Fibroblast of lung (primary cell): ENCODE measurements at regions not wholly inside any gene's neighbourhood (a gene's known extent, or its start where the extent isn't known, plus 50 kb on each side); places are given as distances from the start of the nearest gene placed in this dataset.

Source experiments
- DNase-seq, 2 donors: peaks; one replicate each; pipeline versions ENCODE4 v3.0.0 to v3.0.0-alpha.2; 2010; ENCODE audit warnings: low read depth in 2 of 2
- H2AFZ ChIP-seq: 2 replicates; pipeline ENCODE4 v1.5.1; 2012; ENCODE audit warnings: low read length, control low read depth, inconsistent platforms
- H3K27ac ChIP-seq: 2 replicates; pipeline ENCODE4 v1.5.1; 2011; ENCODE audit warnings: low read length, control low read depth; ENCODE audit not compliant: insufficient read depth
- H3K27me3 ChIP-seq: 2 replicates; pipeline ENCODE4 v1.5.1; 2011; ENCODE audit warnings: mild to moderate bottlenecking, low read length; ENCODE audit not compliant: control insufficient read depth, insufficient read depth
- H3K36me3 ChIP-seq: 2 replicates; pipeline ENCODE4 v1.5.1; 2011; ENCODE audit warnings: low read length; ENCODE audit not compliant: control insufficient read depth, insufficient read depth
- H3K4me1 ChIP-seq: 2 replicates; pipeline ENCODE4 v1.5.1; 2011; ENCODE audit warnings: low read length; ENCODE audit not compliant: control insufficient read depth, insufficient read depth; ENCODE audit errors: extremely low read depth
- H3K4me2 ChIP-seq: 2 replicates; pipeline ENCODE4 v1.5.1; 2011; ENCODE audit warnings: low read length, control low read depth; ENCODE audit not compliant: insufficient read depth; ENCODE audit errors: extremely low read depth
- H3K4me3 ChIP-seq, 4 experiments: fragments of 200-600 bp in 1 of 4; sonication (generic) in 1 of 4; replicated peaks in 1 of 4; 2 replicates each; pipeline ENCODE4 v1.5.1; 2011 to 2016; ENCODE audit warnings: low read length in 4 of 4, low read depth in 3 of 4, mild to moderate bottlenecking in 3 of 4, control low read depth in 2 of 4, inconsistent platforms in 1 of 4, mixed read lengths in 1 of 4; ENCODE audit not compliant: insufficient read depth in 1 of 4; ENCODE audit errors: control extremely low read depth in 1 of 4
- H3K79me2 ChIP-seq: 2 replicates; pipeline ENCODE4 v1.5.1; 2012; ENCODE audit warnings: mild to moderate bottlenecking, low read length, inconsistent platforms; ENCODE audit not compliant: control insufficient read depth, insufficient read depth
- H3K9ac ChIP-seq: 2 replicates; pipeline ENCODE4 v1.5.1; 2011; ENCODE audit warnings: mild to moderate bottlenecking, low read length, control low read depth; ENCODE audit not compliant: insufficient read depth
- H3K9me3 ChIP-seq: 2 replicates; pipeline ENCODE4 v1.5.1; 2012; ENCODE audit warnings: low read depth, low read length; ENCODE audit not compliant: control insufficient read depth, insufficient read depth
- H4K20me1 ChIP-seq: 2 replicates; pipeline ENCODE4 v1.5.1; 2011; ENCODE audit warnings: low read length; ENCODE audit not compliant: control insufficient read depth, insufficient read depth; ENCODE audit errors: extremely low read depth
- CTCF ChIP-seq, 2 donors: IDR thresholded peaks in 1 of 2; conservative IDR thresholded peaks in 1 of 2; 1 replicate in 1 of 2; 2 replicates in 1 of 2; pipeline ENCODE4 v1.5.1; 2011 to 2012; ENCODE audit warnings: low read length in 2 of 2, control low read depth in 1 of 2, inconsistent platforms in 1 of 2, low read depth in 1 of 2, mild to moderate bottlenecking in 1 of 2
- EZH2 ChIP-seq: IDR thresholded peaks from 2 replicates; pipeline ENCODE4 v1.5.1; 2012; ENCODE audit warnings: low read length, control low read depth, mild to moderate bottlenecking; ENCODE audit errors: missing control alignments

DNA sequence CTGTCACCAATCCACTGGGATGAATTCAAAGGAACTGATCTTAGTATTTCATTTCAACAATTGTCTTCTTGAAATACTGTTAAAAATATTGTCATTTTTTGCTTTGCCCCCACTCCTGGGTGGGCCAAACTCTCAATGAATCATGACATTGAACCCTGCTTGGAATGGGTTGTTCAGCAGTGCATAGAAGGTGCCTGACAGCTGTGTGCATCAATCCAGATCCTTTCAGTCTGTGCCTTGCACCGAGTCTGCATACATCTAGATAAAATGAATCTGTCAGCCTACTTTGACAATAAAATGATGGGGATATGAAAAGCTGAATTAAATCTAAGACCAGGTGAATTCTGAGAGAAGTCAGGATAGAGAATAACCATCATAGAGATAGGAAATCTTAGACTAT is 706.6 kb downstream of the CBLN2 start:
- no peaks in the 10 kb centered on the region for H4K20me1 ChIP-seq
- H3K4me2 ChIP-seq, result no peak overlapping the region
- no peaks in the 10 kb centered on the region for H3K9me3 ChIP-seq
- H2AFZ ChIP-seq, result no peak overlapping the region
- no peak for TF ChIP-seq CTCF (conservative IDR thresholded peaks at IDR 0.05 in 1 of 2, IDR thresholded peaks at IDR 0.05 in 1 of 2; ENCODE audit: low read depth in 1 of 2, low read length in 2 of 2)
- TF ChIP-seq EZH2, result no peak
- H3K9ac ChIP-seq, result no peak overlapping the region
- H3K36me3 ChIP-seq, result no peaks in the 10 kb centered on the region
- H3K27me3 ChIP-seq, result no peaks in the 10 kb centered on the region
- no peaks in the 10 kb centered on the region for H3K4me1 ChIP-seq
- no peaks in the 10 kb centered on the region for H3K79me2 ChIP-seq
- H3K4me3 ChIP-seq, result no peak overlapping the region
- no peak for DNase-seq
- H3K27ac ChIP-seq, result no peak overlapping the region

GRCh38 chr18:71832946-71833617 is 711.1 kb downstream of the CBLN2 start:
- DNase-seq, result no peak
- Histone ChIP-seq H3K79me2 (no peaks in the 10 kb centered on the region), H3K9me3 (no peaks in the 10 kb centered on the region), H3K9ac (no peak overlapping the region), H3K36me3 (no peaks in the 10 kb centered on the region), H3K4me2 (no peak overlapping the region), H3K27ac (no peak overlapping the region), H4K20me1 (no peaks in the 10 kb centered on the region), H3K4me1 (no peaks in the 10 kb centered on the region), H3K27me3 (no peaks in the 10 kb centered on the region), H3K4me3 (no peak overlapping the region), H2AFZ (no peak overlapping the region)
- no peak for TF ChIP-seq CTCF (conservative IDR thresholded peaks at IDR 0.05 in 1 of 2, IDR thresholded peaks at IDR 0.05 in 1 of 2; ENCODE audit: low read depth in 1 of 2, low read length in 2 of 2)
- no peak for TF ChIP-seq EZH2

GRCh38 chr18:71831039-71831438 is 713.1 kb downstream of the CBLN2 start:
- peak; percentile 25 to 79 for DNase-seq
- no peaks in the 10 kb centered on the region for H3K27me3 ChIP-seq
- H4K20me1 ChIP-seq, result no peaks in the 10 kb centered on the region
- no peaks in the 10 kb centered on the region for H3K36me3 ChIP-seq
- H3K4me2 ChIP-seq, result no peak overlapping the region
- no peak overlapping the region for H3K27ac ChIP-seq
- no peak overlapping the region for H2AFZ ChIP-seq
- no peaks in the 10 kb centered on the region for H3K4me1 ChIP-seq
- H3K4me3 ChIP-seq, result no peak overlapping the region
- no peaks in the 10 kb centered on the region for H3K79me2 ChIP-seq
- no peak overlapping the region for H3K9ac ChIP-seq
- no peaks in the 10 kb centered on the region for H3K9me3 ChIP-seq
- TF ChIP-seq CTCF (conservative IDR thresholded peaks at IDR 0.05 in 1 of 2, IDR thresholded peaks at IDR 0.05 in 1 of 2; ENCODE audit: low read depth in 1 of 2, low read length in 2 of 2), result no peak
- no peak for TF ChIP-seq EZH2
